Mesenchymal stem cell (in vitro differentiated cells and primary cell): ENCODE measurements at regions not wholly inside any gene's neighbourhood (a gene's known extent, or its start where the extent isn't known, plus 50 kb on each side); places are given as distances from the start of the nearest gene placed in this dataset.

Source experiments
- DNase-seq: peaks from one replicate; pipeline ENCODE4 v3.0.0-alpha.2; 2013
- H2AFZ ChIP-seq: one replicate; pipeline ENCODE4 v1.6.1; 2013; ENCODE audit warnings: low read depth, mild to moderate bottlenecking, control low read depth, inconsistent platforms, low read length, moderate library complexity
- H2AK5ac ChIP-seq: 2 replicates; pipeline ENCODE4 v1.6.1; 2013; ENCODE audit warnings: low read length, moderate library complexity, mild to moderate bottlenecking, inconsistent platforms; ENCODE audit not compliant: severe bottlenecking
- H2BK120ac ChIP-seq: one replicate; pipeline ENCODE4 v1.6.1; 2013; ENCODE audit warnings: low read depth, mild to moderate bottlenecking, inconsistent platforms, low read length, moderate library complexity
- H2BK12ac ChIP-seq, 2 experiments: one replicate each; pipeline ENCODE4 v1.6.1; 2013; ENCODE audit warnings: inconsistent platforms in 2 of 2, low read length in 2 of 2, mild to moderate bottlenecking in 2 of 2, moderate library complexity in 2 of 2, control low read depth in 1 of 2
- H2BK15ac ChIP-seq: one replicate; pipeline ENCODE4 v1.6.1; 2013; ENCODE audit warnings: mild to moderate bottlenecking, low read depth, inconsistent platforms; ENCODE audit not compliant: poor library complexity, severe bottlenecking
- H2BK5ac ChIP-seq: 2 replicates; pipeline ENCODE4 v1.6.1; 2013; ENCODE audit warnings: low read depth, mild to moderate bottlenecking, low read length, control low read depth, inconsistent platforms; ENCODE audit not compliant: poor library complexity, severe bottlenecking
- H3K14ac ChIP-seq, 2 experiments: one replicate each; pipeline ENCODE4 v1.6.1; 2013; ENCODE audit warnings: inconsistent platforms in 2 of 2, low read length in 2 of 2, control low read depth in 1 of 2, mild to moderate bottlenecking in 1 of 2, moderate library complexity in 1 of 2
- H3K18ac ChIP-seq, 2 experiments: one replicate each; pipeline ENCODE4 v1.6.1; 2013; ENCODE audit warnings: inconsistent platforms in 2 of 2, low read length in 2 of 2, control low read depth in 1 of 2, low read depth in 1 of 2, mild to moderate bottlenecking in 1 of 2
- H3K23ac ChIP-seq, 2 experiments: one replicate each; pipeline ENCODE4 v1.6.1; 2013; ENCODE audit warnings: inconsistent platforms in 2 of 2, low read length in 2 of 2, mild to moderate bottlenecking in 2 of 2, moderate library complexity in 2 of 2, control low read depth in 1 of 2
- H3K27ac ChIP-seq: 2 replicates; pipeline ENCODE4 v1.5.1; 2013; ENCODE audit warnings: mild to moderate bottlenecking, moderate library complexity, low read length, control low read depth, inconsistent platforms; ENCODE audit not compliant: poor library complexity, severe bottlenecking
- H3K27me3 ChIP-seq, 2 experiments: 2 replicates each; pipeline versions ENCODE4 v1.6.1 to v1.7.0; 2013; ENCODE audit warnings: low read length in 2 of 2, mild to moderate bottlenecking in 2 of 2, moderate library complexity in 2 of 2, control low read depth in 1 of 2, inconsistent platforms in 1 of 2; ENCODE audit not compliant: control insufficient read depth in 1 of 2, insufficient read depth in 1 of 2
- H3K36me3 ChIP-seq, 2 experiments: 2 replicates each; pipeline versions ENCODE4 v1.6.1 to v1.7.0; 2013; ENCODE audit warnings: low read length in 2 of 2, control low read depth in 1 of 2, inconsistent platforms in 1 of 2, low read depth in 1 of 2, mild to moderate bottlenecking in 1 of 2; ENCODE audit not compliant: insufficient read depth in 2 of 2, control insufficient read depth in 1 of 2
- H3K4ac ChIP-seq, 2 experiments: one replicate each; pipeline ENCODE4 v1.6.1; 2013; ENCODE audit warnings: inconsistent platforms in 2 of 2, low read length in 2 of 2, mild to moderate bottlenecking in 2 of 2, moderate library complexity in 2 of 2, control low read depth in 1 of 2, low read depth in 1 of 2
- H3K4me1 ChIP-seq: 2 replicates; pipeline ENCODE4 v1.6.1; 2013; ENCODE audit warnings: low read depth, low read length, control low read depth; ENCODE audit not compliant: control insufficient read depth, insufficient read depth
- H3K4me2 ChIP-seq: 2 replicates; pipeline ENCODE4 v1.6.1; 2013; ENCODE audit warnings: low read length, mild to moderate bottlenecking, inconsistent platforms; ENCODE audit not compliant: poor library complexity, severe bottlenecking
- H3K4me3 ChIP-seq, 2 experiments: 2 replicates each; pipeline versions ENCODE4 v1.5.1 to v1.7.0; 2013; ENCODE audit warnings: low read length in 2 of 2, mild to moderate bottlenecking in 2 of 2, control low read depth in 1 of 2, low read depth in 1 of 2; ENCODE audit not compliant: insufficient read depth in 1 of 2
- H3K79me1 ChIP-seq: replicated peaks from 2 replicates; pipeline ENCODE4 v1.6.1; 2013; ENCODE audit warnings: mild to moderate bottlenecking, control low read depth, low read length, inconsistent platforms; ENCODE audit not compliant: poor library complexity, severe bottlenecking
- H3K9ac ChIP-seq: 2 replicates; pipeline ENCODE4 v1.7.0; 2013; ENCODE audit warnings: mild to moderate bottlenecking, low read length, moderate library complexity
- H3K9me3 ChIP-seq: 2 replicates; pipeline ENCODE4 v1.7.0; 2013; ENCODE audit warnings: mild to moderate bottlenecking, low read length; ENCODE audit not compliant: control insufficient read depth
- H4K8ac ChIP-seq: one replicate; pipeline ENCODE4 v1.6.1; 2013; ENCODE audit warnings: inconsistent platforms, mild to moderate bottlenecking, low read length, moderate library complexity
- H4K91ac ChIP-seq: one replicate; pipeline ENCODE4 v1.6.1; 2013; ENCODE audit warnings: mild to moderate bottlenecking, low read length, inconsistent platforms
- WGBS: methylation state at CpG from one replicate; pipeline ENCODE4 v1.1.7; 2013; ENCODE audit warnings: mixed read lengths; 5-methylcytosine and 5-hydroxymethylcytosine counted together

- Histone ChIP-seq H3K79me1 (no peaks in the 10 kb centered on the region), H2BK15ac (no peak overlapping the region), H3K14ac (no peak overlapping the region), H3K4me3 (no peak overlapping the region), H2AK5ac (no peak overlapping the region), H2BK120ac (no peak overlapping the region), H3K18ac (no peak overlapping the region), H3K36me3 (no peaks in the 10 kb centered on the region), H3K4me2 (no peak overlapping the region), H2BK5ac (no peak overlapping the region), H2BK12ac (no peak overlapping the region), H3K4me1 (no peaks in the 10 kb centered on the region), H2AFZ (no peak overlapping the region), H4K8ac (no peak overlapping the region), H3K9me3 (no peaks in the 10 kb centered on the region), H3K9ac (no peak overlapping the region), H3K27me3 (peaks cover 34 to 50% of the 10 kb centered on the region in 2 experiments), H3K4ac (no peak overlapping the region), H4K91ac (no peak overlapping the region), H3K23ac (no peak overlapping the region), H3K27ac (no peak overlapping the region)
- no peak for DNase-seq
- 88% methylated on average over 2 of the region's 2 CpGs for WGBS
Observed at GRCh38 chr7:132685277-132685676, 109.0 kb upstream of the PLXNA4 start.

GRCh38 chr7:132683896-132684690 lies 107.8 kb upstream of the PLXNA4 start:
- H3K9ac ChIP-seq, result no peak overlapping the region
- H2AK5ac ChIP-seq, result no peak overlapping the region
- H3K79me1 ChIP-seq, result no peaks in the 10 kb centered on the region
- no peaks in the 10 kb centered on the region for H3K36me3 ChIP-seq
- no peak overlapping the region for H3K4ac ChIP-seq
- no peaks in the 10 kb centered on the region for H3K9me3 ChIP-seq
- no peak overlapping the region for H4K8ac ChIP-seq
- no peak overlapping the region for H3K23ac ChIP-seq
- H3K14ac ChIP-seq, result no peak overlapping the region
- no peak overlapping the region for H3K27ac ChIP-seq
- H3K4me2 ChIP-seq, result no peak overlapping the region
- WGBS, result 88% methylated on average over 12 of the region's 12 CpGs
- no peak overlapping the region for H2BK5ac ChIP-seq
- H3K4me3 ChIP-seq, result no peak overlapping the region
- no peak overlapping the region for H2BK12ac ChIP-seq
- H2BK15ac ChIP-seq, result no peak overlapping the region
- no peak overlapping the region for H2AFZ ChIP-seq
- DNase-seq, result no peak
- peaks cover 29 to 47% of the 10 kb centered on the region in 2 experiments for H3K27me3 ChIP-seq
- H3K4me1 ChIP-seq, result no peaks in the 10 kb centered on the region
- H3K18ac ChIP-seq, result no peak overlapping the region
- H2BK120ac ChIP-seq, result no peak overlapping the region
- H4K91ac ChIP-seq, result no peak overlapping the region

- Histone ChIP-seq H3K4ac (no peak overlapping the region), H4K91ac (no peak overlapping the region), H3K36me3 (no peaks in the 10 kb centered on the region), H3K27me3 (peaks cover 22 to 38% of the 10 kb centered on the region in 2 experiments), H2BK12ac (no peak overlapping the region), H2BK120ac (no peak overlapping the region), H3K79me1 (no peaks in the 10 kb centered on the region), H2AFZ (no peak overlapping the region), H4K8ac (no peak overlapping the region), H3K14ac (no peak overlapping the region), H2BK15ac (no peak overlapping the region), H3K4me3 (no peak overlapping the region), H3K4me2 (no peak overlapping the region), H3K9ac (no peak overlapping the region), H3K9me3 (no peaks in the 10 kb centered on the region), H3K18ac (no peak overlapping the region), H3K4me1 (no peaks in the 10 kb centered on the region), H3K23ac (no peak overlapping the region), H2AK5ac (no peak overlapping the region), H2BK5ac (no peak overlapping the region), H3K27ac (no peak overlapping the region)
- WGBS, result 88% methylated on average over 3 of the region's 3 CpGs
- no peak for DNase-seq
Observed at GRCh38 chr7:132681951-132682350, 105.7 kb upstream of the PLXNA4 start.

GRCh38 chr7:132680590-132680989 lies 104.3 kb upstream of the PLXNA4 start:
- Histone ChIP-seq H3K4me2 (no peak overlapping the region), H3K9ac (no peak overlapping the region)

More at GRCh38 chr7:132680590-132680989, 104.3 kb upstream of the PLXNA4 start:
- no peak overlapping the region for H2AK5ac ChIP-seq
- H2BK15ac ChIP-seq, result no peak overlapping the region
- H3K4me1 ChIP-seq, result no peaks in the 10 kb centered on the region
- H3K14ac ChIP-seq, result no peak overlapping the region
- no peak overlapping the region for H3K27ac ChIP-seq
- no peak overlapping the region for H3K18ac ChIP-seq
- no peak overlapping the region for H2BK12ac ChIP-seq
- H3K4ac ChIP-seq, result no peak overlapping the region
- H3K36me3 ChIP-seq, result no peaks in the 10 kb centered on the region
- H3K4me3 ChIP-seq, result no peak overlapping the region
- H4K91ac ChIP-seq, result no peak overlapping the region
- no peak overlapping the region for H2BK5ac ChIP-seq
- H2BK120ac ChIP-seq, result no peak overlapping the region
- H3K9me3 ChIP-seq, result no peaks in the 10 kb centered on the region
- H4K8ac ChIP-seq, result no peak overlapping the region
- peaks cover 15 to 34% of the 10 kb centered on the region in 2 experiments for H3K27me3 ChIP-seq
- no peak overlapping the region for H2AFZ ChIP-seq
- H3K23ac ChIP-seq, result no peak overlapping the region
- DNase-seq, result no peak
- no peaks in the 10 kb centered on the region for H3K79me1 ChIP-seq
